ENCODE measurements at regions not wholly inside any gene's neighbourhood (a gene's known extent, or its start where the extent isn't known, plus 50 kb on each side); places are given as distances from the start of the nearest gene placed in this dataset.
"Not testable (repeated sequence)": the region's sequence is repeated elsewhere in the genome, so short reads cannot be mapped to it uniquely, and the experiment has no call there.

DNA sequence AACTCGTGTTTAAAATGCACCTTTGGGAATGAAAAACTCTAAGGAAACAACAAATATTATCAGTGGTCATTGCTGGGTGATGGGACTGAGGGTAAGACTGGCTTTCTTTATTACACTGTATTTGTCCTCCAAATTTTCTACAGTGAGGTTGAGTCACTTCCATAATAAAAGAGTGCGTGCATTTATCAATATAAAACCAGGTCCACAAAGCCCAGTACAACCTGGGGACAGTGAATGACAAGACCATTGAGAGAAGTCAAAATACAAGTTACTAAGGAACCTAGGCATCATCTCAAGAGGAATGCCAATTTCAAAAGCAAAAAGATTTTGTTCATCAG, 76.4 kb downstream of the MAGED4 start:
- DNase-seq: no peak

DNA sequence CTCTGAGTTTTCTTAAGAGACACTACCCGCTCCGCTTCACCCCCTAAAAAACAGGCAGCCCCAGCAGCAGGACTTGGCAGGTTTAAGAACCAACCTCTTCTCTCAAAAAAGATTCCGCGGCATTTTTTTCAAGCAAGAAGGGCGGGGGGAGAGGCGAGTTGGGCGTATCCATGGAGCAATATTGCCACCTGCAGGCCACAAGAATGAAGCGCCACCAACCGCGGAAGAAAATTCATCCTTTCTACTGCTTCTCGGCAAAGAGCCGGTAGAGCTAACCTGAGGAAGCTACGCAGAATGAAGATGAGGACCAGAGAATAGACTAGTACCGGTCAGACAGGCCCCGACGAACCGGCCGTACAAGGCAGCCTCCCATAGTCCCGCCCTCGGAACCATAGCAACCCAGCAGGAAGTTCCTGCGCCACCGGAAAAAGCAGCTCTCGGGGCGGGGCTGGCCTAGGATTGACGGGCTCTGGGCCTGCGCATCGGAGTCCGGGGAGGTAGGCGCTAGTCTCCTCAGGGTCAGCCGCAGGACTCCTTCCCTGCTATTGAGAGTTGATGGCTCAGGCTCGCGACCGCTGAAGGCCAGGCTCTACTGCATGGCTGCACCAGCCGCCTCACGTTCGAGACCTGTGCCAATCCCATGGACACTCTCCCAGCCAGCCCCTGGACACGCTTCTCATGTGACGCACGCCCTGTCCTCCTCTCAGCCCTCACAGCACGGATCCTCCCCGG, 76.9 kb downstream of the MAGED4 start:
- peak; percentile 89 for DNase-seq

DNA sequence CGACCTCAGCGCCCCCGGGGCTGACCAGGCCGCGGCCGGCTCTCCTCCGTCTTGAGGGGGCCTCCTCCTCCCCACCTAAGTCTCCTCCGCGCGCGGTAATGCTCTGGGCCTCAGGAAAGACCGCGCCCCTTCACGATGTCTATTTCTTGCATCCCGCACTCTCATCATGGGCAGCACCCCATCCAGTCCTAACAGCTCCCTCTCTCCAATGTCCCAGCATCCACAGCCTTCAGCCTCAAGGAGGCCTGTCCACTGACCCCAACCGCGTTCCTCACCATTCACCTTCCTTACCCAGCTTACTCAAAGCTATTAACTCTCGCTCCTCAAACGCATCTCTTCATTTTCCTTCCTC, 77.5 kb downstream of the MAGED4 start:
- no peak for DNase-seq

DNA sequence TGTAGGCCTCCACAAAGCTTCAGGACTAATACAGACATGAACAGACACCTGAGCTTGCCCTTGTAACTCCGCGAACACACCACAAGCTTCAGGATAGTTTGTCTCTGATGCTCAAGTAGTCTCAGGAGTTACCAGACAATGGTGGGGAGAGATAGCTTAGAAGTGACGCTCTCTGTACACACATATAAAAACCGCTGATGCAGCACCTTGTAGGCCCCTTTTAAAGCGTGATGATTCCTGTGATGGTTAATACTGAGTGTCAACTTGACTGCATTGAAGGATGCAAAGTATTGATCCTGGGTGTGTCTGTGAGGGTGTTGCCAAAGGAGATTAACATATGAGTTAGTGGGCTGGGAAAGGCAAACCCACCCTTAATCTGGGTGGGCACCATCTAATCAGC, 78.7 kb downstream of the MAGED4 start:
- DNase-seq: no peak

DNA sequence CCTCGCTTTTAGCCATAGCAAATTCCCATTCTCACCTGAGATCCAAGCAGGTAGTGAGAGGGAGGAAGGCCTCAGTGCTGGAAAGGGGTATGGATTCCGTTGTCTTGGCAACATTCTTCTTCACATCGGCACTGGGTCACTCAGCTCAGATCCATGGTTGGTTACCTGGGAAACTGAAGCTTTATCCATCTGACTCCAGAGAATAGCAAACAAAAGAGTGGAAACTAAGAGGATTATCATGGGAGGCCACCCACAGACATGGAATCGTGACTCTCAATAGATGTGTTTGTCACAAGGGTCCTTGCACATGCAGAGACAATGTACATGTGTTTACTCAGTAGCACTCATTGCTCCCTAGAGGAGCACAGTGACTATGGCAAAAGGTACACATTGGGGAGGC, 81.0 kb downstream of the MAGED4 start:
- no peak for DNase-seq

DNA sequence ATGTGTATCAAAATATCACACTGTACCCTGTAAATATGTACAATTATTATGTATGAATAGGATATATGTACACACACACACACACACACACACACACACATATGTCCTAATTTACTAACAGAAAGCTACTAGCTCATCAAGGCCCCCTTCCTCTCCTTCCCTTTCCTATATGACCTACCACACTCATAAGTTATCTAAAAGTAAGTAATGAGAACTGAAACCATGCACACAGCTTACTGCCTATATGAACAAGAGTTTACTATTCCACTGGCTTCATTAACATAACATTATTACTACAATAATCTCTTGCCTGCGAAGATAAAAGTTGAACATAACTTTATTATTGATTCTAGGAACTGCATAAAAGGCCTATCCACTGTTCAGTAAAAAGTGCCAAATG, 83.8 kb downstream of the MAGED4 start:
- not testable (repeated sequence) for DNase-seq

DNA sequence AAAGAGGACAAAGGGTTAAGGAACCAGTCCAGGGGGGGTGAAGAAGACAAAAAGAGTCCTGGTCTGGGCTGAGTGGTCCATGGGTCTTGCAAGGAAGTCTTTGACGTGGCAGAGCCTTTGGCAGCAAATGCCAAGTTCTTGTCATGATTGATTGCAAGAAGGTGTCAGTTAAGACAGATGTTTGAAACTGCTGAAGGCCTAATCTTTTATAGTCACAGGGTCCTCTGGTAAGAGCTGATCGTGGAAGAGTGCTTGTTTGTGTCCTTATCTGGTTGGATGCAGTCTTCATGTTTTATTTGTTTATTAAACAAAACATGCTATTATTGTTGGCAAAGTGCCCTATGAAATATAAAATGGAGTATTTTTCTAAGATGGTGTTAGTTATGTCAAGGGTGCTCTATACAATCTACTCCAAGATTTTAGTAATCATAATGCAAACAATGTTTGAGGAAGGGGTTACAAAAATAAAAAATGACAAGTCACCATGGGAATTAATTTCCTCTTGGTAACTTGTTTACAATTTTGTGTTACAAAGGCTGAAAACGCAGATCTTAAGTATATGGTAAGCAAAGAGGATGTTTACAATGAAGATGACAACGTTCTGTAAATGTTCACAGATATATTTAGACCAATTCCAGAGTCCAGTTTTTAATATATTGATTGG, 85.9 kb downstream of the MAGED4 start:
- DNase-seq: no peak

DNA sequence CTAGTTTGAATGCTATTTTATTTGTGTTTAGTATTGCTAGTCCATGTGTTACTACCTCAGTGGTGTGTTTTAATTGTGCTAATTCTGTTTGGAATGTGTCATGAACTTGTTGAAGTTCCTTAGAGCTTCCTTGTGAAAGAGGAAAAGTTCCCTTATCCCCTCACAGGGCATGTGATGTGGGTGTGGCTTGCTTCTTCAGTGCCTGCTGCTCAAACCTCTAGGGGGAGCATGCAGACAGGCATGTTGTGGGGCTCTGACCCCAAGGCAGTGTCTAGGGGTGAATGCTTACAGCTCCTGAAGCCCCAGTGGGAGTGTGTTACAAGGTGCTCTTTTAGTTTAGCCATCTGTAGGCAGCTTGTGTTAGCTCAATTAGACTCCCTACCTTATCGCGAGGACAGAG, 86.5 kb downstream of the MAGED4 start:
- peak; percentile 24 for DNase-seq

DNA sequence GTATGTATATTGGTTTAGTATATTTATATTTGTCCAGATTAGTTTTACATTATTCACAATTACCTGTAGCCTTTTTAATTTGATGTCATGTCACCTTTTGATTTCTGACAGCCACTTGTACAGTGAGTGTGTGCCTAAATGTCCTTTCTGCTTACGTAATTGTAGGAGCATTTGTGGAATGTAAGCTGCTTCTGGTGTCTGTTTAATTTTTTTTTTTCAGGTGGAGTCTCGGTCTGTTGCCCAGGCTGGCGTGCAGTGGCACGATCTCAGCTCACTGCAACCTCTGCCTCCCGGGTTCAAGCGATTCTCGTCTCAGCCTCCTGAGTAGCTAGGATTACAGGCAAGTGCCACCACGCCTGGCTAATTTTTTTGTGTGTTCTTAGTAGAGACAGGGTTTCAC, 91.2 kb upstream of the XAGE2 start:
- DNase-seq: no peak

DNA sequence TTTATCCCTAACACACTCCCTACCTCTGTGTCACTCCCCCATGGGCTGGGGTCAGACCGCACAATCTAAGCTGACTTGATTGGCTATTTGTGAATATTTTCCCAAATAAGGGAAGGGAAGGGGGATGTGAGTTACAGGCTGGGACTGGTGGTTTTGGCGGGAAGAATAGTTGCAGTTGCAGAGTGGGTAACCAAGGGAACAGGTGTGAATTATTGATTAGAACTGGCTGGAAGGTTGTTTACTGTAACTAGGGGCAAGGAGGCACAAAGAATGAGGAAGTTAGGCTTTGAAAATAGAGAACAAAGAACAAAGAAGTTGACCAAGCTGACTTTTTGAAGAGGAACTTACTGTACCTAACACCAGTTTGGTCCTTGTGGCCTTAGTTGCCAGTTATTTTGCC, 88.0 kb upstream of the XAGE2 start:
- no peak for DNase-seq

DNA sequence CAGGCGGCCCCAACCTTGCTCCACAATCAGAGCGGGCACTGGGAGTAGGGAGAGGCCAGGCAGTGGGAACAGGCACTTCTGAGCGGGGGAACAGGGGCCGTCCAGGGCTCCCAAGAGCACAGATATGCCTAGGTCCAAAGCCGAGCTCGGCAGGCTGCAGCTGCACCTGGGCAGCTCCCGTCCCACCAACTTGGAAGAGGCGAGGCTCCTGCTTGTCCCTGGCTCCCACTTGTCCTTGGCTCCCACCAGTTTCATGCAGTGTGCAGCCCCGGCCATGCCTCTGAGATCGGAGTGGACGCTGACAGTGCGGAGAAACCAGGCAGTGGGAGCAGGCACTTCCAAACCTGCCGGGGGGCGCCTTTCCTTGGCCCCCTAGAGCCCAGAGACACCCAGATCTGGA, 84.0 kb upstream of the XAGE2 start:
- no peak for DNase-seq

DNA sequence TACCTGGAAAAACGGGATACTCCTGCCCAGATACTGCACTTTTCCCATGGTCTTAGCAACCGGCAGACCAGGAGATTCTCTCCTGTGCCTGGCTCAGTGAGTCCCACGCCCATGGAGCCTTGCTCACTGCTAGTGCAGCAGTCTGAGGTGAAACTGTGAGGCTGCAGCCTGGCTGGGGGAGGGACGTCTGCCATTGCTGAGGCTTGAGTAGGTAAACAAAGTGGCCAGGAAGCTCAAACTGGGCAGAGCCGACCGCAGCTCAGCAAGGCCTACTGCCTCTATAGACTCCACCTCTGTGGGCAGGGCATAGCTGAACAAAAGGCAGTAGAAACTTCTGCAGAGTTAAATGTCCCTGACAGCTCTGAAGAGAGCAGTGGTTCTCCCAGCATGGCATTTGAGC, 69.9 kb upstream of the XAGE2 start:
- DNase-seq: not testable (repeated sequence)

DNA sequence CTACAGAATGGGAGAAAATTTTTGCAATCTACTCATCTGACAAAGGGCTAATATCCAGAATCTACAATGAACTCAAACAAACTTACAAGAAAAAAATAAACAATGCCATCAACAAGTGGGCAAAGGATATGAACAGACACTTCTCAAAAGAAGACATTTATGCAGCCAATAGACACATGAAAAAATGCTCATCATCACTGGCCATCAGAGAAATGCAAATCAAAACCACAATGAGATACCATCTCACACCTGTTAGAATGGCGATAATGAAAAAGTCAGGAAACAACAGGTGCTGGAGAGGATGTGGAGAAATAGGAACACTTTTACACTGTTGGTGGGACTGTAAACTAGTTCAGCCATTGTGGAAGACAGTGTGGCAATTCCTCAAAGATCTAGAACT, 60.3 kb upstream of the XAGE2 start:
- not testable (repeated sequence) for DNase-seq

All from stimulated activated CD8-positive, alpha-beta memory T cell treated with anti-CD3 and anti-CD28 coated beads, Interleukin-4, amount 100 ng/mL, for 48 hours (primary cell).